ENCODE measurements at regions not wholly inside any gene's neighbourhood (a gene's known extent, or its start where the extent isn't known, plus 50 kb on each side); places are given as distances from the start of the nearest gene placed in this dataset.

- no peak for ATAC-seq
- intact Hi-C loops (cut with DNase I), result no loop called here
- no peak for DNase-seq (ENCODE audit: missing footprints)
Measured at GRCh38 chr2:40851661-40852060, 399.8 kb upstream of the SLC8A1 start.

- ATAC-seq (no peak), DNase-seq (ENCODE audit: missing footprints) (no peak)
- intact Hi-C loops (cut with DNase I), result no loop called here
Measured at GRCh38 chr2:40859617-40860016, 407.7 kb upstream of the SLC8A1 start.

DNA sequence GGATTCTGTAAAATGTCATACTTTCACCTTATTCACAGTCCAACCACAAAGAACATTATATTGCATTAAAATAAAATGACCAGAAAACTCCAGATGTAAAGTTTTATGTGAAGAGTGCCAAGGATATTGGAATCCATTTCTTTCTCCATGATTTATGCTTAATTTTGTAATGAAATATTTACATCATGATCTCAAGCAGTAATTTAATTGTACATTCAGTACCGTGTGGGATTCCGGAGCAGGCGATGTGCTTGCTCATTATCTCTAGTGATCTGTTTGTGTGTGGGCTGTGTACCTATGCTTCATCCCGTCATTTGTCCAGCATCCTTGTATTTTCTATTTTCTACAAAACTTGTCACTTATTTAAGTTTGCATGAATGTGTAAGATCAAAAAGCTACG lies 415.9 kb upstream of the SLC8A1 start:
- DNase-seq (ENCODE audit: missing footprints) (no peak), ATAC-seq (no peak)
- intact Hi-C loops (cut with DNase I), result no loop called here

- ATAC-seq (no peak), DNase-seq (ENCODE audit: missing footprints) (no peak)
- intact Hi-C loops (cut with DNase I), result no loop called here
Measured at GRCh38 chr2:40872580-40872979, 420.7 kb upstream of the SLC8A1 start.

DNA sequence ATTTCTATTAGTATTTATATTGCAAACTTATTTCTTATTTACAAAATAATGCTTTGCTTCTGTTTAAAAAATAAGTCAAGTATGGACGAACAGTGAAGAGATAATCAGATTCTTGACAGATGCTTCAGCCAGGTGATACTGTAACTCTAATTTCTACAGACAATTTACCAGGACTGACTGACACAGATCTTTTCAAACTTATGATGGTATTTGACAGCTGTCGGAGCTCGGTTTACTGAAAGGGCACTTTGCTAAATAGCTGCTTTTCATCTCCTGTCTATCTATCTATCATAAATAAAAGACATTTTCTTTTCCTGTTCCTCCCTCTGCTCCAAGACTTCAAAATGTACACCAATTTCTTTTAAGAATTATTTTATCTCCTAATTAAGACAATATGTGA lies 422.5 kb upstream of the SLC8A1 start:
- ATAC-seq, result no peak
- intact Hi-C loops (cut with DNase I), result no loop called here
- no peak for DNase-seq (ENCODE audit: missing footprints)

- DNase-seq (ENCODE audit: missing footprints) (no peak), ATAC-seq (no peak)
- intact Hi-C loops (cut with DNase I), result no loop called here
Measured at GRCh38 chr2:40877734-40878288, 425.9 kb upstream of the SLC8A1 start.

DNA sequence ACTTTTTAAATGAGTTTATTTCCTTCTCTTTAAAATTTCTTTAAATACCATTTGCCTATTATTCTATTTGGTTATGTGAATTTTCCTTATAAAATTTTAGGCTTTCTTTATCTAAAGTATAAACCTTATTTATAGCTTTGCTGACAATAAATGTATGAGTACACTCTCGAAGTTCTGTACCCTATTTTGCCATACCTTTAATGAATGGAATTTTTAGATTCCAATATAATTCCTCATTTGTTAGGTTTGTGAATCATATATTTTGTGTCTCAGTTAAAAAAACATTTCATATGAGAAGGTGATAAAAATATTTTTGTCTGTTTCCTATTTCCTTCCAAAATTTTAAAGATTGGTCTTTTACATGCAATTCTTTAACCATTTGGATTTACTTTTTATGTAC lies 427.4 kb upstream of the SLC8A1 start:
- DNase-seq (ENCODE audit: missing footprints) (no peak), ATAC-seq (no peak)
- intact Hi-C loops (cut with DNase I), result no loop called here

DNA sequence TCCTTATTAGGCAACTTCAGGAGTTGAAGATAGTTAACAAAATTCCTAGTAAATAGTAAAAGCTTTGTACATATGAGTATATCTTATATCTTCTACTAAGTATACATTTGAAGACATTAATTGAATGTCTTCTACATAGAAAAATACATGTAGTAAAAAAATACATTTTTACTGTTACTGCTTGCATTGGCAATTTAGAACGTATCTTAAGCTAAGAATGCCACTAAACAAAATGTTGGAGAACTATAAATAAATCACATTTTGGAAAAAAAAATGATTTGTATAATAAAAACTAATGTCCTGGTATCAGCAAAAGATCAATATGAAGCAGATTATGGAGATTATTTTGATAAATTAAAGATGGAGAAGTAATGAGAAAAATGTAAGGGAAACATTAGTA lies 434.2 kb upstream of the SLC8A1 start:
- DNase-seq (ENCODE audit: missing footprints) (no peak), ATAC-seq (no peak)
- intact Hi-C loops (cut with DNase I), result no loop called here

GRCh38 chr2:40886655-40887054 lies 434.8 kb upstream of the SLC8A1 start:
- ATAC-seq (no peak), DNase-seq (ENCODE audit: missing footprints) (no peak)
- intact Hi-C loops (cut with DNase I), result no loop called here

- DNase-seq (ENCODE audit: missing footprints) (no peak), ATAC-seq (no peak)
- intact Hi-C loops (cut with DNase I), result no loop called here
Measured at GRCh38 chr2:40896358-40896757, 444.5 kb upstream of the SLC8A1 start.

GRCh38 chr2:40914666-40915065 lies 462.8 kb upstream of the SLC8A1 start:
- DNase-seq (ENCODE audit: missing footprints) (no peak), ATAC-seq (no peak)
- intact Hi-C loops (cut with DNase I), result no loop called here

DNA sequence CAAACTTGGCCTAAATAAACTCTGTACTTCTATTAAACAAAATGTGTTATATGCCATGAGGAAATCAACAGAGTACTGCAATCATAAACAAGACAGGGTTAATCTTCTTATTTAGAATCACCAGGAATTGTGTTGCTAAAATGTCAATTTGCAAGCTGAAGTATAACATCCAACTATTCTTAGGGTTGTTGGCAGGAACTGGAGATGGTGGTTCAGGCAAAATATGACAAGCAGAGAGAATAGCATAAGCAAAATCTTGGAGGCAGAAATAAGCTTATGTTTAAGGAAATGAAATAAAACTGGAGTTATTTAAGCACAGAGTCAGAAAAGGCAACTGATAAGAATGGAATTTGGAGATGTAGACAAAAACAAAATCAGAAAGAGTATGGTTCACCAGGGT lies 463.8 kb upstream of the SLC8A1 start:
- ATAC-seq (no peak), DNase-seq (ENCODE audit: missing footprints) (no peak)
- intact Hi-C loops (cut with DNase I), result no loop called here

- DNase-seq (ENCODE audit: missing footprints) (no peak), ATAC-seq (no peak)
- intact Hi-C loops (cut with DNase I), result no loop called here
Measured at GRCh38 chr2:40935349-40935748, 483.5 kb upstream of the SLC8A1 start.

GRCh38 chr2:40937284-40937683 lies 485.4 kb upstream of the SLC8A1 start:
- ATAC-seq (no peak), DNase-seq (ENCODE audit: missing footprints) (no peak)
- intact Hi-C loops (cut with DNase I), result no loop called here

DNA sequence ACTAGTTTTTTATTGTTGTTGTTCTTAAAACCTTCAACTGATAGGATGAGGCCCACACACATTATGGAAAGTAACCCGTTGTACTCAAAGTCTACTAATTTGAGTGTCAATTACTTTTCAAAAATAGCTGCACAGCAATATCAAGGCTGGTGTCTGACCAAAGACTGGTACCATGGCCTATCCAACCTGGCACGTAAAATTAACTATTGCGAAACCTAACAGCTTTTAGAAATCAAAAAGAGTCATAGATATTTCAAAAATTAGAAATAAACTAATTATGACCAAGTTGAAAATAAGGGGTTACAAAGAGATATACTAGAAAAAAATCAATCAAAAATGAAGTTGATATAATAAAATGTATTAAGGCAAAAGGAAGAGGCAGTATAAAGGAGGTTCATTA lies 501.5 kb upstream of the SLC8A1 start:
- intact Hi-C loops (cut with DNase I), result no loop called here
- ATAC-seq (no peak), DNase-seq (ENCODE audit: missing footprints) (no peak)

DNA sequence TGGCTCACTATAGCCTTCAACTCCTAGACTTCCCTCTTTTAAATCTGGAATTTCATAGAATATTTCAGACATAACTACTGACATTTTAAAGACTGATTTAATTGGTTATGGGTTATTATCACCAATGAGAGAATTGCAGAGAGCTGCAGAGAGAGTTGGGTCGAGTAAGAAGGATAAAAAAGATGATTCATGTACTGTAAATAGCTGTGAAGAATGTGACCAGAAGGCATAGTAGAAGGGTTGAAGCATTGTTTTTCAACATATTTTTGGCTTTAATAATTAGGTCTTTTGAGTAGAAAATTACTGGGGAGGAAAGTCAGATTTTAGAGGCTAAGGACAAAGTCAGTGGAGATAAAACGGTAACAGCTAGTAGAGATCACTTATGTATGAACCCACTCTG lies 503.2 kb upstream of the SLC8A1 start:
- no peak for ATAC-seq
- DNase-seq (ENCODE audit: missing footprints), result no peak
- intact Hi-C loops (cut with DNase I), result no loop called here

DNA sequence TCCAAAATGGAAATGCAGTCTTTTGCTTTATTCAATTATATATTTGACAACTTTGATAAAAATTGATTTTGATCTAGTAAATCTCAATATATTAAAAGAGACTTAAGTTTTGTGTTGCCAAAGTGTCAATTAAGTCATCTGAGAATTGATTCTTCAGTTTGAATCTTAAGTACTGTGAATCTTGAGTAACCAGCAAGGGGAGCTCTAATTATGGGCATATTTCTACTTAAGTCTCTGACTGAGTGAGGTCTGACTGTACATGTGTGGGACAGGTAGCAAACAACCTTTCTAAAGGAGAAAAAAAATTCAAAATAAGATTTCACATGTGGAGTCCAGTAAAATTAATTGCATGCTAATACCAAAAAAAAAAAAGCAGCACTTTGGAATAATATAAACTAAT lies 503.7 kb upstream of the SLC8A1 start:
- ATAC-seq (no peak), DNase-seq (ENCODE audit: missing footprints) (no peak)
- intact Hi-C loops (cut with DNase I), result no loop called here

- DNase-seq (ENCODE audit: missing footprints), result peak; percentile 50
- intact Hi-C loops (cut with DNase I), result no loop called here
- no peak for ATAC-seq
Measured at GRCh38 chr2:40957508-40957907, 505.6 kb upstream of the SLC8A1 start.

DNA sequence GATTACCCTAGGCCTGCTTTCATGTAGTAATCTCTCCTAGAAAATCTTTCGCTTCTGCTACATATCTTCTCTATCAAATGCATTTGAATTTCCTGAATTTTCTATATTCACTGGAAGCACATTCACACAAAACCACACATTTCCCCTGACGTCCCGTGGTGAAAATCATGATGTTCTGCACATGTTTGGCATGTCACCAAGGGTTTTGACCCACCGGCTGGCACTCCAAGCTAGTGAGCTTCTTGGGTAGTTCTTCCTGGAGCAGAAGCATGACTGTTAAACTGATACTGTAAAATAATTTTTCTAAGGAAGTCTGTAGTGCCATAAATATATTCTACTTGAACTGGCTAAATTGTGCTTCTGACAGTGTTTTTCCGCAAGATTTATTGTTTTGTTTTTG lies 510.1 kb upstream of the SLC8A1 start:
- intact Hi-C loops (cut with DNase I), result no loop called here
- DNase-seq (ENCODE audit: missing footprints), result no peak
- no peak for ATAC-seq

- ATAC-seq (no peak), DNase-seq (ENCODE audit: missing footprints) (no peak)
- intact Hi-C loops (cut with DNase I), result no loop called here
Measured at GRCh38 chr2:40964509-40965250, 512.8 kb upstream of the SLC8A1 start.

DNA sequence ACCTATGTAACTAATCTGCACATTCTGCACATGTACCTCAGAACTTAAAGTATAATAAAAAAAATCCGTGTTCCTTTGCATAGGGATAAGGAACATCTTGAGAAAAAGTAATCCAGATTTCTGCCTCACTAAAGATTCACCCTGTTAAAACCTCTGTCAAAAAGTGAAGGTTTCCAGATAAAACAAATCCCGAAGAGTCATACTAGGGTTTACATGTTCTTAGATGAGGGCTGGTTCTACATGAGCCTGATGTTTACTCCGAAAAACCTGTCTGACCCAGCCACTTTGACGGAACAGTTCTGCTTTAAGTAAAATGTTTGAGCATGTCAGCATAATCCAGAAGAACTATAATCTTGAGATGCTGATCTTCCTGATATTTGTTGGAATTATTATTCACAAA lies 515.6 kb upstream of the SLC8A1 start:
- no peak for ATAC-seq
- intact Hi-C loops (cut with DNase I), result no loop called here
- DNase-seq (ENCODE audit: missing footprints), result no peak

Measured in Right ventricle myocardium inferior (tissue), 1 donor.